Hypothalamus (tissue), 51 donors: ENCODE measurements at regions not wholly inside any gene's neighbourhood (a gene's known extent, or its start where the extent isn't known, plus 50 kb on each side); places are given as distances from the start of the nearest gene placed in this dataset.

Experiments used
- DNase-seq, 51 donors: peaks; one replicate each; lab custom pipeline; 2025; lab: John Stamatoyannopoulos, UW

DNA sequence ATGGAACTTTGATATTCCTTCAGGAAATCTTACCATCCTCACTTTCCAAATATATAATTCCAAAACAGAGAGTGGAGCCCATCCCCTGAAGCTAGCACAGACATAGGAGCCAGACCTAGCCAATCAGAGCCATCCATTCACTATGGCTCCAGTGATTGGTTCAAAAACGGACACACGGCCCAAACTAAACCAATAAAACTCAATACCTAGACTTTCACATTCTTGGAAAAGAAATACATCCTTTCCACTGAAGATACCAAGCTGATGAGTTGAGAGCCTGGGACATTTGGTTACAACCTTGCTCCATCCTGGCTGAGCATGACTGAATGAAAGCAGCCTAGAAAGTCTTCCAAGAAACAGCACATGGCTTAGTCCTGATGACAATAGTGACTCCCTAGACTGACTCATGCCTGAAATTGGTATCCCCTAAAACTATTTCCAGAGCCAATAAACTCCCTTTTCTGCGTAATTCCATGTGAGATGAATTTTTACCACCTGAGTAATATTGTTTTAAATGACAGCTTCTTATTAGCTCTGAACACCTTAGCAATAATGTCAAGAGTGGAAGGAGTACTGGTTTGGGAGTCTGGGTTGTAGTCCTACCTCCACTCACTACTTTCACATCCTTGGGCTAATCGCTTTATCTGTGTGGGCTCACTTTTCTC is 189.6 kb upstream of the LNX1 start:
- DNase-seq: no peak

DNA sequence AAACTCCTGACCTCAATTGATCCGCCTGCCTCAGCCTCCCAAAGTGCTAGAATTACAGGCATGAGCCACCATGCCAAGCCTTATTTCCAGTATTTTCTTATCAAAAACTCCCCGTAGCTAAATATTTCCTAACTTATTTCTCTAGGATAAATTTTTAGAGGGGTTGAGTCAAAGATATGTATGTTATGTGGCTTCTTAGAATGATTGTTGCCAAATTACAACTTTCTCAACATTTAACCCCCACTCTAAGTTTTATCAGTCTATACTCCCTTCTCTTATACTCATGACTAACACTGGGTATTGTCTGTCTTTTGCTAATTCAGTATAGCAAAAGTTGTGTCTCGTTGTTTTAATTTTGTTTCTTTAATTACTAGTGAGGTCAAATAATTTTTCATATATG is 187.7 kb upstream of the LNX1 start:
- DNase-seq: no peak

DNA sequence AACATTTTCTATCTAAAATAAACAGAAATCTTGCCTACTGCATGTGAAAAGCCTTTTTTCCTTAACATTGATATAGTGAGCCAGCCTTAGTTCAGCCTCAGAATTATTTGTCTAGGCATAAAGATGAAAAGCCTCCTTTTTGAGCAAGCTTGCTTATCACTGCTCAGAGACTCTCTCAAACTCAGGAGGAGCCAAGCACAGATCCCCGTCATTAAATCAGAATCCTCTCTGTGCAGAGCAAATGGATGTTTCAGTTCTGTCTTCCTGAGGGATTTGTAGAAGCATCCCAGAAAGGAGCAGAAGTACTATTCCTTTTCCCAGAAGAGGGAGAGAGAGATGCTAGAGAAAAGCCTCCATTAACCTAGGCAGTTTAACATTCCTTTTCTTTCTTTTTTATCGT is 186.9 kb upstream of the LNX1 start:
- no peak for DNase-seq

DNA sequence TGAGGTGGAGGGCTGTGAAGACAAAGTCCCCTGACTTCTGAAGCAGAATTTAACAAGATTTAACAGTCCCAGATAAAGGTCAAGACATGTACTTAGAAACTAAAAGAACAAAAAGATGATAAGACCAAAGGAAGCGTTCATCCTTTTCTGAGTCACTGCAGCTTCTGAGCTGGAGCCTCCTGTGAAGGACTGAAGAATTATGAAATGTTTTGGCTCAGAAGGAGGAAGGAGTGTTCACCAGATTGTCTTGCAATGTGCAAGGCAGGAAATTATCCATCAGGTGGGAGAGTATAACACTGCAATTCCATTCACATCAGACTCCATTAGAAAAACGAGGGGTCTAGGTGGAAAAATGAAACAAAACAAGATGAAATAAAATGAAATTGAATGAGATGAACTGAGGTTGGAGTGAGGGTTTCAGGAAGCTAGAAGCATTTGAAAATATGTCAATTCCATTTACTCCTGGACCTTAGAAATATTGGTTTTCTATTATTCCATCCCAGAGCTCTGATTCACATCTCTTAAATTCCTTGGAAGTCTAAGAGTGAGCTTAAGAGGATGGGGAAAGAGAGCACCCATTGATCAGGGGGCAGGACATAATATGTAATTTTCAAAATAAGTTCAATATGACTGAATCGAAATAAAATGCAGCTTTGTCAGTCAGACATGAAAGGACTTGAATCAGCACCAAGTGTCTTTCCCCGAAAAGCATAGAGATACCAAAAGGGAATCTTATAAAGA is 186.1 kb upstream of the LNX1 start:
- DNase-seq: no peak

DNA sequence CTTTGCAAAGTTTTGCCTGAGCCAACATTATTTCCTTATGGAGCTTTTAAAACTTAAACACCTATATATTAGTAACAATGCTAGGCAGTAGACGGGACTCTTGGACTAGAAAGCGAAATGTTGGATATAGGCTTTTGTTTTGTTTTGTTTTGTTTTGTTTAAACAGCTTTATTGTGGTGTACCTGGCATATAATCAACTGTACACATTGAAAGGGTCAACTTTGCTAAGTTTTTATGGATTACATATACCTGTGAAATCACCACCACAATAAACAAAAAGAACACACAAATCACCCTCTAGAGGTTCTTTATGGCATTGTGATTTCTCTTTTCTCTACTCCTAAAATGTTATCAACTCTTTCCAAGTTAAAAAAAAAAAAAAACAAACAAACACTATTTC is 184.9 kb upstream of the LNX1 start:
- DNase-seq: no peak

DNA sequence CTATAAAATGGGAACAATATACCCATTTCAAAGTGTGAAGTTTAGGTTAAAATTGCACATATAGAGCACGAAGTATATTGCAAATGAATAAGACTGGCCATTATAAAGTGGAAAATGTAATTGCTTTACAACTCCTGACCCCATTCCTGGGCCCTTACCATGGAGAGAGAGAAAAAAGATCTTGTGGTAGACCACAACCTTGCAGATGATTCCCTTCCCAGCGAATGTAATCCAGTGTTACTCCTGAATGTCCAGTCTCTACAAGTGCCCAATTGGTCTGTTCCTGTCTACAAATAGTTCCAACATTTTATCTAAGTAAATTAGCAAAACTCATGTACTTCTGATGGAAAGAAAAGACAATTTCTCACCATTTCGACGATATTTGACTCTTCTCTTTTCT is 184.1 kb upstream of the LNX1 start:
- no peak for DNase-seq

DNA sequence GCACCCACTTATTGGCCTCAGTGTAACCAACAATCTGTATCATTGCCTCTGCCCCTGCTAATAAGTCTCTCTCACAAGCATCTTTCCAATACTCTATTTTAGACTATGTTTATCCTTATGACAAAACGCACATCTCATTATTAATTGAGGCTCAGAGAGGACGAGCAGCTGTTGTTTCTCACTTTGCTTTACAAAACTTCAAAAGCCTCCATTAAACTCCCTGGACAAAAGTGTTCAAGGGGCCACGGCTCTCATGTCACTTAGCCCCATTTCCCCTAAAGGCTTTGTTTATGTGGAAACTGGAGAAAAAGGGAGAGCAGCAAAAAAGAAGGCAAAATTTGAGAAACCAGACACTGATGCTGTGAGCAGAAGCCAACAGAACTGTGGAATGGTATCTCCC is 180.0 kb upstream of the LNX1 start:
- no peak for DNase-seq

DNA sequence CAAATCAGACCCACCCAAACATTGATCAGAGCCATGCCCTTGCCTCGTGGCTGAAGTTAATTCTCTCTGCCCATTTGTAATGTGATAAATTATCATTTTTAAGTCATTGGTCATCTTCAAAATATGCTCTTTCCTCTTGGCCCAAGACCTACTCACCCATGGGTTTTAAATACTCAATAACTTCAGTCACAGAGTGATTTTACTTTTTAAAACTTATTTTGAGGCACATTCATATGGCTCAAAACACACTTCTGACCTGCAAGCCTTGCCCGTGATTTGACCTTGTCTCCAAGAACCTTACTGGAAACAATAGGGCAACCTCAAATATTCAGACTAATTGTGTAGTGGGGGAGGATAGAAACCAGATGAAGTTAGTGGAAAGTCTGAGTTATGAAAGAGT is 176.2 kb upstream of the LNX1 start:
- DNase-seq: no peak

DNA sequence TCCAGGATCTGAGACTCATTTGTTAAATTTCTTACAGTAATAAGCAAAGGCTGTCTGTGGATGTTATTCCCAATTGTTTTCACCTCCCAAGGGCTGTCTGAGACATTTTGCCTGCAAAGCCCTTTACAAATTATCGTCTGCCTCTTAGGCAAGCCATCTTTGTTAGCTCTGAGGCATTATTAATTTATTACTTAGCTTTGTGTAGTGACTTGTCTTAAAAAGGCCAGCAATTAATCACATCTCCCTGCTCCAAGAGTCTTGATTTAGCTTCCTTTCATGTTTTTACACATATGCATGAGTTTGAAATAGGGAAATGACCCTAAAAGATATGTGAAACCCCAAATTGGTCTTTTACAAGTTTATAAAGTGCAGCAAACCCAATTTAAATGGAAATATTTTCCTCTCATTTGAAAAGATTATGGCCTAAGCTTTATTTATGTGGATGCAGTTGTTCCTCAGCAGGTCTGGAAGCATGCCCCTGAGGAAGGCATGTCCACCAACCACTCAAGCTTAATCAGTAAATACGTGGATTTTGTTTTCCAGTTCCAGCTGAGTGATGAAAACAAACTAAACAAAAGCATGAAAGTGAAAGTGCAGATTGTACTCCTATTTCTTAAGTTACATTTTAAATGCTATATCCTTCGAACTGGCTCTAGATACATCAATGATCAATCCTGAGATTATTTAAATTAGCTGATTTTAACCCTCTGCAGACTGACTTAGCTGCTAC is 173.6 kb upstream of the LNX1 start:
- no peak for DNase-seq

DNA sequence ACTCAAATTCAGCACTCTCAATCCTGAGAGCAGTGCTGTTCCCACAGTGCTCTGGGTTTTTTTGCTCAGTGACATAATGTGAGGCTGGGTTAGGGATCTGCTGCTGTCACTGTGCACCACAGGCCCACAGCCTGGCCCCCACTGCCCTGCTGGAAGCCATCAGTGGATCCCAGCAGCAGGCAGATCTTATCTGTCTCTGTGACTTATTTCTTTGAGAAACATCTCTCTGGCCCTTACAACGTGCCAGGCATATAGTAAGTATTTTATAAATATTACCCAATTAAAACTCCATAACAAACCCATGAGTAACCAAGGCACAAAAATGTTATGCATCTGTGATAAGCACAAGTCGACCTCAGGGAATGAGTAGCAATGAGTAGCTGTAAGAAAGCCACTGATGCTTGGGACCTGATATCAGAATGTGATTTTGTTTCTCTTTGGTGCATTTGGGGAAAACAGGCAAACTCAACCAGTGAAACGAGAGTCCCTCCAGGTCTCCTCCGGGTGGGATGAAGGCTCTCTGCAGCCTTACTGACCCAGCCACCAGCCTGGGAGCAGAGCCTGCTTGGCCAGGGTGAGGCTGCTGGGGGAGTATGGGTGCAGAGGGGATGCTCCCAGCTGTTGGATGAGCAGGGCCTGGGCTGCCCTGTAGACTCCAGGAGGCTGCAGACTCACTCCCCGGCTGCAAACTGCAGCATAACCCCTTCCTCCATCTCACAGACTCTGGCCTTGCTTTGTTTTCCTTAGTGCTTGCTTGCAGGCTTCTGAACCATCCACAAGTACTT is 172.7 kb upstream of the LNX1 start:
- DNase-seq: no peak

DNA sequence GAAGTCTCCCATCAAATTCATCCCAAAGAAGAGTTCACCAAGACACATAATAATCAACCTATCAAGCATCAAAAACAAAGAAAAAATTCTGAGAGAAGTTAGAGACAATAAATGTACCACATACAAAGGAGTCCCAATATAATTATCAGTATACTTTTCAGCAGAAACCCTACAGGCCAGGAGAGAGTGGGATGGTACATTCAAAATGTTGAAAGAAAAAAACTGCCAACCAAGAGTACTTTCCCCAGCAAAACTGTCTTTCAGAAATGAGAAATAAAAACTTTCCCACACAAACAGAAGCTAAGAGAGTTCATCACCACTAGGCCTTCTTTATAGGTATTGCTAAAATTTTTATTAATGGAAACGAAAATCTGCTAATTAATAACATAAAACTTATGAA is 164.4 kb upstream of the LNX1 start:
- no peak for DNase-seq

DNA sequence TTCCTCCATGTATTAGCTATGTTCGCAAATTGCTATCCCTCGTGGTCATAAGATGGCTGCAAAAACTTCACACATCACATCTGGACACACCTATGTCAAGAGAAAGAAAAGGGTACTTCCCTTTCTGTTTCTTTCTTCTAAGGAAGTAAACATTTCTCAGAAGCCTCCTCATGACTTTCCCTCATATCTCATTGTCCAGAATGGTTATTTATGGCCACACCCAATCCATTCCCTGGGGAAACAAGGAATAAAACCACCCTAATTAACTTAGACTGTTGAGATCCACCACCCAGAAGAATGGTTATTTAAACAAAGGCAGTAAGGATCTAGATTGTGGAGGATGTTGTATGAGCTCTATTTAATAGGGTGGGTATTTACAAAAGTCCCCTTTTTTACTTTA is 160.8 kb upstream of the LNX1 start:
- no peak for DNase-seq

DNA sequence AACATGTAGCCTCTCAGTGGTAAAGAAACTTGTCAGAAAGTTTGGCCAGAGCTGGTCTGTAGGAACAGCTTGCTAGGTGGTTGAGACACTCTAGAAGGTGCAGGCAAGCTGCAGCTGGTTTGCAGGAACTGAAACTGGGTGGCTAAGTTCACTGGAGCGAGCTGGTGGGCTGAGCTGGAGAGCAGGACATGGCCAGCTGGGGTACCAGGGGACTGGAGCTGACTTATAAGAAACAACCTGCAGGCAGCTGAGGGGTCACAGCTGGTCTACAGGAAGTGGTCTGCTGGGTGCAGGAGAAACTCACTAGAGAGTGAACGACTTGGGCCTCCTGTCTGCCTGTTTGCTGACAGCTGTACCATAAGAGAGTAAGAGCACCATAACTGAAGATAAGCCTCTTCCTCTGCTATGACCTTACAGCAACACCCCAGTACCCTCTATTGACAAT is 157.1 kb upstream of the LNX1 start:
- DNase-seq: no peak

DNA sequence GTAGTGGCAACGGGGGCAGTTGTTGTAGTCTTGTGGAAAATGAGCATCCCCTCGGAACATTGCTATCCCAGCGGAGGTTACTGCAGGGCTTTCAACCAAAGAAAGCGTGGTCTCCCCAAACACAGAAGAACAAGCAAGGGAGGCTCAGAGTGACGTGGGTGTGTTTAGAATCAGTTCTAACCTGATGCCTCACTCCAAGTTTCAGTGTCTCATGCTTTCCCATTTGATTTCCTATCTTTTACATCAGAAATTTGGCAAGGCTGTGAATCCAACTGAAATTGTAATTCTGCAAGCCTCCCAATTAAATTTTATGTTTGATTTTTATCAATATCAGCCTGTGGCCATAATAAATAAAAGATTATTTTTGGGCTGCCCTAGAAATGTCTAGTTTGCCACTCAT is 156.1 kb upstream of the LNX1 start:
- no peak for DNase-seq

DNA sequence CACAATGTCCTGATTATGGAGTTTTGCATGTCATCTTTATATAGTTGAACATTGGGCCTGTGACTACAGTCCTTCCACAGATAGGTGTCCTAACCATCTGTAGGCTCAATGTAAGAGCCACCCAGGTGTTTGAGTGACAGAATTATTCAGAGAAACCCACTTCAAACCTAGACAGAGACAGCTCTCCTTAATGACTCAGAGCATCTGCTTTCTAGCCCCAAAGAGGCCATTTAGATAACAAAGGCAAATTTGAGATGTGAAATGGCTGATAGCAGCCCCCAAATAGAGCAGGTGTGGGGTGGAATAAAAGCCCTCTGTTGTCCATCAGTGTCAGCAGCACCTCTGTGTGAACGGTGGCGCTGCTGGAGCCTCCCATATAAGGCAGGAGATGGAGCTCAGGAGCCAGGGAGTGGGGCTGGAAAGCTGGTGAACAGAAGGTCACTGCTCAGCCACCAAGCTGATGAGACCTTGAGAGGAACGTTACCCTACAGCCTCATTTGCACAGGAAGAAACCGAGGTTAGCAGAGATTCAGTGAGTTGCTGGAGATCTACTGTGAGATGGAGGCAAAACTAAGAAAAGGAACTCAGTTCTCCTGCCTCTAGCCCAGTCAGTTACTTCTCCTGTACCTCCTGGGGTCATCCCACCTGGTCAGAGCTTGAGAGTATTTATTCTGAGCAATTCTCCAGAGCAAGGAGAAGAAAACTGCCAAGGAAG is 153.3 kb upstream of the LNX1 start:
- DNase-seq: no peak

DNA sequence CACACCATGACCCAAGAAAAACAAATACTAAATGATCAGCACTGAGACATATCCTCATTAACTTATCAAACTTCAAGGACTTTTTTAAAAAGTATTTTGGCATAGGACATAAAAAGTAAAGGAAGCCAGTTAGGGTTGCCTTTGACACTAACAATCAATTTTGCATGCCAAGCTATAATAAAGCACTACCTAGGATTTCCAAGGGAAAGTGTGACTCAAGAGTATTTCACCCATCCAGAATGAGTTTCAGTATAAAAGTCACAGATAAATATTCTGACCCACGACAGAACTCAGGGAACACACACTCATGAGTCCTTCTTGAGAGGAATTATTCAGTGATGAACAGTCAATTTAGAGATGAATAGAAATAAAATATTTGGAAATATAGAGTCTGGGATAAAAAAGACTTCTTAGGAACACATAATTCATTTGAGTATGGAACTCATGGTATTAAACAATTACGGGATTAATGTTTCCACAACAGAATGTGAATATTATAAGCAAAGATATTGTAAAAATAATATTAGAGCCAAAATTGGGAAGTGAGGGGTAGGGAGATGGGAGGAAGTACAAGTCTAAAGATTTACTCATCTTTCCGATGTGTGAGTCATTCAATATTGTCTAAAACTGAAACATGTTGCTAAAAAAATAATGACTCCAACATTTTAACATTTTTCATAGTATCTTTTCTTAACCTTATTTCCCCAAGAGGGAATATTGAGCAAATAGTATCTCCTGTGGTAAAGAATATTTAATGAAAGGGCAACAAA is 143.5 kb upstream of the LNX1 start:
- DNase-seq: no peak

DNA sequence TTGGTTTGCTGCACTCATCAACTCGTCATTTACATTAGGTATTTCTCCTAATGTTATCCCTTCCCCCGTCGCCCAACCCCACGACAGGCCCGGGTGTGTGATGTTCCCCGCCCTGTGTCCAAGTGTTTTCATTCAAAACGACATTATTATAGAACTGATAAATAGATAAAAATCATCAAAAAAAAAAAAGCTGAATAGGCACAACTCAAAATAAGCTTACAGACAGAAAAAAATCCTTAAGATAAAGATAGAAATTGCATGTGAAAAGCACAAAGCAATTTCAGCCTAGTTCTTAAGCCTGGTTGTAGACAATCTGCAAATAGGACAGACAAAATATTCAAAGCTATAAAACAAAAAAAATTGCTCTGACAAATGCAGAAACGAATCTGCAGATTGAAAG is 142.9 kb upstream of the LNX1 start:
- no peak for DNase-seq

DNA sequence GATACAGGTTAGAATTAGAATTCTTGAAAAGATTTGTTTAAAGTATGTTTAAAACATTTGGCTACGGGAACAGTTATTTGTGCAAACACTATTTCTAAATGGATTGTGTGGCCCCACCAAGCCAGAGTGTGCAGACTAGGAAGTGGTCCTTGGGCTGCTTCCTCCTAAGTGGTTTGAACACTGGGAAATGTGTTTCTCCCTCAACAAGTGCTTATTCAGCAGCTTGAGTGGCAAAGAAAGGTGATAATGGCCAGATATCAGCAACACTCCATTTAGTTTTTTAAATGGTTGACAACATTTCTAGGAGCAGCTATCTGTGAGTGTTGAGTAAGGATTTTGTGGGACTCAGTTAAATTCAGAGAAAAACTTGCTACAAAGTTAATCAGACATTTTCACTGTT is 141.4 kb upstream of the LNX1 start:
- no peak for DNase-seq

DNA sequence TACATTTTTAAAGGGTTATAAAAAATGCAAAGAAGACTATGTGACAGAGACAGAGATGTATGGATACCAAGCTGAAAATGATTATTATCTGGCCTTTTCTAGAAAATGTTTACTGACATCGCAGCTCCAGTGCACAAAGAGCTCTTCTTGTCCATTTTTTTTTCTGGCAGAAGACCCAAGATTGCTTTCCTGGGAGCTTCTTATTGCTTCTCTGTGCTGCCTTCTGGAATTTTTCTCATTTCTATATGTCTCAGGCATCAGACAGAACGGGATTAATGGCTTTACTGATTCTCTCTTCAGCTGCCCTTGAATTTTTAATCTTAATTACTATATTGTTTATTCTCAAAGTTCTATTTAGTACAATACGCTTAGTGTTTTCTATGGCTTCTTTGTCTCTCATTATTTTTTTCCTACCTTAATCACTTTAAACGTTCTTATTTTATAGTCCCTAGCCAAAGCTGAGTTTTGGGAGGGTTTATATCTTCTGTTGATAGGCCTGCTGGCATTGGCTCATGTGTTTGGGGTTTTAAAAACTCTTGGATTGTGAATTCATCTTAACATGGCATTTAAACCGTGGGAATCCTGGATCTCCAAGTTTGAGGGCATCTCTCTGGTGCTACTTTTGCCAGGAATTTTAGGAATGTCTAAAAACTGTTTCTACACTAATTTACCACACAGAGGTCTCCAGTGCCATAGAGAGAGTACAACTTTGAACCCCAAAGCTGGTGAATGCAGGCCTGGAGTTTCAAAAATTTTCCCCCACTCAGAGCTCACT is 138.9 kb upstream of the LNX1 start:
- no peak for DNase-seq
